ENCODE measurements at regions not wholly inside any gene's neighbourhood (a gene's known extent, or its start where the extent isn't known, plus 50 kb on each side); places are given as distances from the start of the nearest gene placed in this dataset.

GRCh38 chr5:174392892-174393291 lies 331.5 kb upstream of the MSX2 start:
- TF ChIP-seq CTCF (IDR thresholded peaks at IDR 0.05; ENCODE audit: low read depth, low read length, missing control alignments), result no peak
- DNase-seq, result no peak
- Histone ChIP-seq H3K4me3 (ENCODE audit: low read depth, low read length) (no peak overlapping the region), H3K36me3 (replicated peaks) (no peaks in the 10 kb centered on the region), H3K27me3 (replicated peaks) (no peaks in the 10 kb centered on the region), H3K27ac (no peak overlapping the region)
- in situ Hi-C loops (cut with HindIII; ENCODE audit: low pct_ligation_motif_present, low sequenced_read_pairs), result no loop called here

- no peak for TF ChIP-seq CTCF (IDR thresholded peaks at IDR 0.05; ENCODE audit: low read depth, low read length, missing control alignments)
- in situ Hi-C loops (cut with HindIII; ENCODE audit: low pct_ligation_motif_present, low sequenced_read_pairs), result no loop called here
- Histone ChIP-seq H3K27ac (no peak overlapping the region), H3K4me3 (ENCODE audit: low read depth, low read length) (no peak overlapping the region), H3K27me3 (replicated peaks) (no peaks in the 10 kb centered on the region), H3K36me3 (replicated peaks) (no peaks in the 10 kb centered on the region)
- DNase-seq, result no peak
Measured at GRCh38 chr5:174396541-174396940, 327.8 kb upstream of the MSX2 start.

- Histone ChIP-seq H3K27ac (no peak overlapping the region), H3K4me3 (ENCODE audit: low read depth, low read length) (no peak overlapping the region), H3K36me3 (replicated peaks) (no peaks in the 10 kb centered on the region), H3K27me3 (replicated peaks) (no peaks in the 10 kb centered on the region)
- in situ Hi-C loops (cut with HindIII; ENCODE audit: low pct_ligation_motif_present, low sequenced_read_pairs), result no loop called here
- DNase-seq, result no peak
- TF ChIP-seq CTCF (IDR thresholded peaks at IDR 0.05; ENCODE audit: low read depth, low read length, missing control alignments), result no peak
Measured at GRCh38 chr5:174397206-174397605, 327.2 kb upstream of the MSX2 start.

GRCh38 chr5:174398171-174398570 lies 326.2 kb upstream of the MSX2 start:
- H3K4me3 ChIP-seq (ENCODE audit: low read depth, low read length), result no peak overlapping the region
- no peak for TF ChIP-seq CTCF (IDR thresholded peaks at IDR 0.05; ENCODE audit: low read depth, low read length, missing control alignments)
- DNase-seq, result no peak
- H3K36me3 ChIP-seq (replicated peaks), result no peaks in the 10 kb centered on the region
- in situ Hi-C loops (cut with HindIII; ENCODE audit: low pct_ligation_motif_present, low sequenced_read_pairs), result no loop called here
- H3K27me3 ChIP-seq (replicated peaks), result no peaks in the 10 kb centered on the region
- H3K27ac ChIP-seq, result no peak overlapping the region

GRCh38 chr5:174399411-174399810 lies 325.0 kb upstream of the MSX2 start:
- Histone ChIP-seq H3K4me3 (ENCODE audit: low read depth, low read length) (no peak overlapping the region), H3K27ac (no peak overlapping the region), H3K36me3 (replicated peaks) (no peaks in the 10 kb centered on the region), H3K27me3 (replicated peaks) (no peaks in the 10 kb centered on the region)
- no peak for DNase-seq
- in situ Hi-C loops (cut with HindIII; ENCODE audit: low pct_ligation_motif_present, low sequenced_read_pairs), result no loop called here
- no peak for TF ChIP-seq CTCF (IDR thresholded peaks at IDR 0.05; ENCODE audit: low read depth, low read length, missing control alignments)

- no peaks in the 10 kb centered on the region for H3K36me3 ChIP-seq (replicated peaks)
- no peak for TF ChIP-seq CTCF (IDR thresholded peaks at IDR 0.05; ENCODE audit: low read depth, low read length, missing control alignments)
- H3K27me3 ChIP-seq (replicated peaks), result no peaks in the 10 kb centered on the region
- no peak for DNase-seq
- in situ Hi-C loops (cut with HindIII; ENCODE audit: low pct_ligation_motif_present, low sequenced_read_pairs), result no loop called here
- no peak overlapping the region for H3K4me3 ChIP-seq (ENCODE audit: low read depth, low read length)
- no peak overlapping the region for H3K27ac ChIP-seq
Measured at GRCh38 chr5:174400461-174400860, 323.9 kb upstream of the MSX2 start.

All from brain microvascular endothelial cell (primary cell).